K562 (cell line): ENCODE measurements at regions not wholly inside any gene's neighbourhood (a gene's known extent, or its start where the extent isn't known, plus 50 kb on each side); places are given as distances from the start of the nearest gene placed in this dataset.

Experiments used
- NCOA4 ChIP-seq: fragments of 450-650 bp; IDR thresholded peaks from 2 replicates; pipeline ENCODE4 v1.6.1; 2018; ENCODE audit warnings: mild to moderate bottlenecking; ENCODE audit not compliant: partially characterized antibody
- PHTF2 ChIP-seq: fragments of 250-450 bp; sonication (Bioruptor Pico); IDR thresholded peaks from 2 replicates; pipeline ENCODE4 v1.5.0; 2021; ENCODE audit warnings: mild to moderate bottlenecking
- SIX5 ChIP-seq, 2 experiments: IDR thresholded peaks; 2 replicates each; pipeline ENCODE4 v1.6.1; 2011; ENCODE audit warnings: low read length in 2 of 2, borderline replicate concordance in 1 of 2, low read depth in 1 of 2, mild to moderate bottlenecking in 1 of 2, moderate library complexity in 1 of 2; ENCODE audit not compliant: insufficient read depth in 1 of 2
- ZZZ3 ChIP-seq: fragments of 450-650 bp; IDR thresholded peaks from 2 replicates; pipeline ENCODE4 v1.6.1; 2016; ENCODE audit warnings: antibody characterized with exemption, mild to moderate bottlenecking, moderate library complexity
- TF ChIP-seq, protein P1 (sequence below): fragments of 450-650 bp; IDR thresholded peaks from 2 replicates; pipeline ENCODE4 v1.6.1; 2016; ENCODE audit warnings: mild to moderate bottlenecking, moderate library complexity
- TF ChIP-seq, protein P2 (sequence below): fragments of 250-450 bp; sonication (Bioruptor Pico); IDR thresholded peaks from 2 replicates; pipeline ENCODE4 v1.4.0; 2020; ENCODE audit warnings: mild to moderate bottlenecking, moderate library complexity, borderline replicate concordance

DNA sequence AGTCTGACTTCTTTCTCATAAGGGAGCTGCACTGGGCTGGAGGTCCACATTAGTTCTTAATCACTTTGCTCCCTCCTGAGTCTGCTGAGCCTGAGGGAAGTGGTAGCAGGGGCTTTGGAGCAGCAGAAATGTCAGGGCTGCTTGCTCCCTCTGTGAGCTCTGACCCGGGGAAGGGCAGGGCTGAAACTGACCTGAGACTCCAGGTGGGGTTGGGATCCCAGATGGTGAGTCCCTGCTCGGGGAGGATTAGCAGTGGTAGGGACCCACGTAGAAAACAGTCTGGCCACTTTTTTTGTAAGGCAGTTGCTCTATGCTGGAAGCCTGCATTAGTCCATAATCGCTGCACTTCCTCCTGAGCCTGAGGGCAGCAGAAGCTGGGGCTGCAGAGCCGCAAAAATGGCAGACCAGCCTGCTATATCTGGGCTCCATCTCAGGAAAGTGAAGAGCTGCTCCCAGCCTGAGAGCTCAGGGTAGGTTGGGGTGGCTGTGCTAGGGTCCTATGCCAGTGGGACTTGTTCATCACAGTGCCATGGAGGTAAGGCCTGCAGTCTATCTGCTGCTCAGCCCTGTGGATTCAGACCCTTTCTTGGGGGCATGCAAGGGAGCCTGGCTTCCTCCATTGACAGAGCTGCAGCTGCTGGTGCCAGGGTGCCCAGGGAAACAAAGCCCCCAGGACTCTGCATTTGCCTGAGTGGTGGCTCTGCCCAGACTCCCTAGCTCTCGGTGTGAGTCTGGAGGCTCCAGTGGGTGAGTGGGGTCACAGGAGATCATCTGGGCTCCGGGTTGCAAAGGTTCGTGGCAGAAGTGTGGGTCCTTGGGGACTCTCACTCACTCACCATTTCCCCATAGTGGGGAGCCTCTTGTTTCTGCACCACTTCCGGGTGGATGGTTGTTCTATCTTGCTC lies 854.3 kb downstream of the LUZP2 start (continued):
- TF ChIP-seq, protein P1, sequence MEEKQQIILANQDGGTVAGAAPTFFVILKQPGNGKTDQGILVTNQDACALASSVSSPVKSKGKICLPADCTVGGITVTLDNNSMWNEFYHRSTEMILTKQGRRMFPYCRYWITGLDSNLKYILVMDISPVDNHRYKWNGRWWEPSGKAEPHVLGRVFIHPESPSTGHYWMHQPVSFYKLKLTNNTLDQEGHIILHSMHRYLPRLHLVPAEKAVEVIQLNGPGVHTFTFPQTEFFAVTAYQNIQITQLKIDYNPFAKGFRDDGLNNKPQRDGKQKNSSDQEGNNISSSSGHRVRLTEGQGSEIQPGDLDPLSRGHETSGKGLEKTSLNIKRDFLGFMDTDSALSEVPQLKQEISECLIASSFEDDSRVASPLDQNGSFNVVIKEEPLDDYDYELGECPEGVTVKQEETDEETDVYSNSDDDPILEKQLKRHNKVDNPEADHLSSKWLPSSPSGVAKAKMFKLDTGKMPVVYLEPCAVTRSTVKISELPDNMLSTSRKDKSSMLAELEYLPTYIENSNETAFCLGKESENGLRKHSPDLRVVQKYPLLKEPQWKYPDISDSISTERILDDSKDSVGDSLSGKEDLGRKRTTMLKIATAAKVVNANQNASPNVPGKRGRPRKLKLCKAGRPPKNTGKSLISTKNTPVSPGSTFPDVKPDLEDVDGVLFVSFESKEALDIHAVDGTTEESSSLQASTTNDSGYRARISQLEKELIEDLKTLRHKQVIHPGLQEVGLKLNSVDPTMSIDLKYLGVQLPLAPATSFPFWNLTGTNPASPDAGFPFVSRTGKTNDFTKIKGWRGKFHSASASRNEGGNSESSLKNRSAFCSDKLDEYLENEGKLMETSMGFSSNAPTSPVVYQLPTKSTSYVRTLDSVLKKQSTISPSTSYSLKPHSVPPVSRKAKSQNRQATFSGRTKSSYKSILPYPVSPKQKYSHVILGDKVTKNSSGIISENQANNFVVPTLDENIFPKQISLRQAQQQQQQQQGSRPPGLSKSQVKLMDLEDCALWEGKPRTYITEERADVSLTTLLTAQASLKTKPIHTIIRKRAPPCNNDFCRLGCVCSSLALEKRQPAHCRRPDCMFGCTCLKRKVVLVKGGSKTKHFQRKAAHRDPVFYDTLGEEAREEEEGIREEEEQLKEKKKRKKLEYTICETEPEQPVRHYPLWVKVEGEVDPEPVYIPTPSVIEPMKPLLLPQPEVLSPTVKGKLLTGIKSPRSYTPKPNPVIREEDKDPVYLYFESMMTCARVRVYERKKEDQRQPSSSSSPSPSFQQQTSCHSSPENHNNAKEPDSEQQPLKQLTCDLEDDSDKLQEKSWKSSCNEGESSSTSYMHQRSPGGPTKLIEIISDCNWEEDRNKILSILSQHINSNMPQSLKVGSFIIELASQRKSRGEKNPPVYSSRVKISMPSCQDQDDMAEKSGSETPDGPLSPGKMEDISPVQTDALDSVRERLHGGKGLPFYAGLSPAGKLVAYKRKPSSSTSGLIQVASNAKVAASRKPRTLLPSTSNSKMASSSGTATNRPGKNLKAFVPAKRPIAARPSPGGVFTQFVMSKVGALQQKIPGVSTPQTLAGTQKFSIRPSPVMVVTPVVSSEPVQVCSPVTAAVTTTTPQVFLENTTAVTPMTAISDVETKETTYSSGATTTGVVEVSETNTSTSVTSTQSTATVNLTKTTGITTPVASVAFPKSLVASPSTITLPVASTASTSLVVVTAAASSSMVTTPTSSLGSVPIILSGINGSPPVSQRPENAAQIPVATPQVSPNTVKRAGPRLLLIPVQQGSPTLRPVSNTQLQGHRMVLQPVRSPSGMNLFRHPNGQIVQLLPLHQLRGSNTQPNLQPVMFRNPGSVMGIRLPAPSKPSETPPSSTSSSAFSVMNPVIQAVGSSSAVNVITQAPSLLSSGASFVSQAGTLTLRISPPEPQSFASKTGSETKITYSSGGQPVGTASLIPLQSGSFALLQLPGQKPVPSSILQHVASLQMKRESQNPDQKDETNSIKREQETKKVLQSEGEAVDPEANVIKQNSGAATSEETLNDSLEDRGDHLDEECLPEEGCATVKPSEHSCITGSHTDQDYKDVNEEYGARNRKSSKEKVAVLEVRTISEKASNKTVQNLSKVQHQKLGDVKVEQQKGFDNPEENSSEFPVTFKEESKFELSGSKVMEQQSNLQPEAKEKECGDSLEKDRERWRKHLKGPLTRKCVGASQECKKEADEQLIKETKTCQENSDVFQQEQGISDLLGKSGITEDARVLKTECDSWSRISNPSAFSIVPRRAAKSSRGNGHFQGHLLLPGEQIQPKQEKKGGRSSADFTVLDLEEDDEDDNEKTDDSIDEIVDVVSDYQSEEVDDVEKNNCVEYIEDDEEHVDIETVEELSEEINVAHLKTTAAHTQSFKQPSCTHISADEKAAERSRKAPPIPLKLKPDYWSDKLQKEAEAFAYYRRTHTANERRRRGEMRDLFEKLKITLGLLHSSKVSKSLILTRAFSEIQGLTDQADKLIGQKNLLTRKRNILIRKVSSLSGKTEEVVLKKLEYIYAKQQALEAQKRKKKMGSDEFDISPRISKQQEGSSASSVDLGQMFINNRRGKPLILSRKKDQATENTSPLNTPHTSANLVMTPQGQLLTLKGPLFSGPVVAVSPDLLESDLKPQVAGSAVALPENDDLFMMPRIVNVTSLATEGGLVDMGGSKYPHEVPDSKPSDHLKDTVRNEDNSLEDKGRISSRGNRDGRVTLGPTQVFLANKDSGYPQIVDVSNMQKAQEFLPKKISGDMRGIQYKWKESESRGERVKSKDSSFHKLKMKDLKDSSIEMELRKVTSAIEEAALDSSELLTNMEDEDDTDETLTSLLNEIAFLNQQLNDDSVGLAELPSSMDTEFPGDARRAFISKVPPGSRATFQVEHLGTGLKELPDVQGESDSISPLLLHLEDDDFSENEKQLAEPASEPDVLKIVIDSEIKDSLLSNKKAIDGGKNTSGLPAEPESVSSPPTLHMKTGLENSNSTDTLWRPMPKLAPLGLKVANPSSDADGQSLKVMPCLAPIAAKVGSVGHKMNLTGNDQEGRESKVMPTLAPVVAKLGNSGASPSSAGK = no peak
- TF ChIP-seq SIX5 (IDR thresholded peaks at IDR 0.05; ENCODE audit: borderline replicate concordance in 1 of 2, insufficient read depth in 1 of 2, low read depth in 1 of 2, low read length in 2 of 2) (no peak), ZZZ3 (no peak), NCOA4 (no peak), PHTF2 (no peak)
- TF ChIP-seq, protein P2, sequence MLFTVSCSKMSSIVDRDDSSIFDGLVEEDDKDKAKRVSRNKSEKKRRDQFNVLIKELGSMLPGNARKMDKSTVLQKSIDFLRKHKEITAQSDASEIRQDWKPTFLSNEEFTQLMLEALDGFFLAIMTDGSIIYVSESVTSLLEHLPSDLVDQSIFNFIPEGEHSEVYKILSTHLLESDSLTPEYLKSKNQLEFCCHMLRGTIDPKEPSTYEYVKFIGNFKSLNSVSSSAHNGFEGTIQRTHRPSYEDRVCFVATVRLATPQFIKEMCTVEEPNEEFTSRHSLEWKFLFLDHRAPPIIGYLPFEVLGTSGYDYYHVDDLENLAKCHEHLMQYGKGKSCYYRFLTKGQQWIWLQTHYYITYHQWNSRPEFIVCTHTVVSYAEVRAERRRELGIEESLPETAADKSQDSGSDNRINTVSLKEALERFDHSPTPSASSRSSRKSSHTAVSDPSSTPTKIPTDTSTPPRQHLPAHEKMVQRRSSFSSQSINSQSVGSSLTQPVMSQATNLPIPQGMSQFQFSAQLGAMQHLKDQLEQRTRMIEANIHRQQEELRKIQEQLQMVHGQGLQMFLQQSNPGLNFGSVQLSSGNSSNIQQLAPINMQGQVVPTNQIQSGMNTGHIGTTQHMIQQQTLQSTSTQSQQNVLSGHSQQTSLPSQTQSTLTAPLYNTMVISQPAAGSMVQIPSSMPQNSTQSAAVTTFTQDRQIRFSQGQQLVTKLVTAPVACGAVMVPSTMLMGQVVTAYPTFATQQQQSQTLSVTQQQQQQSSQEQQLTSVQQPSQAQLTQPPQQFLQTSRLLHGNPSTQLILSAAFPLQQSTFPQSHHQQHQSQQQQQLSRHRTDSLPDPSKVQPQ (CRISPR knock-in tag) = no peak
- TF ChIP-seq, all 486 proteins: peak for 0
